HCT116 (cell line): ENCODE measurements at regions not wholly inside any gene's neighbourhood (a gene's known extent, or its start where the extent isn't known, plus 50 kb on each side); places are given as distances from the start of the nearest gene placed in this dataset.

Experiments
- ATAC-seq: fragments of 200-7000 bp; cut with Tn5 transposase; 2 replicates; pipeline ENCODE4 v1.9.1; 2020; ENCODE audit warnings: mild to moderate bottlenecking, moderate library complexity
- BruUV-seq: library from RNA; stranded (reverse); fragments of 400-500 nt; replicated peaks from 2 replicates; lab custom pipeline; 2021; lab: Mats Ljungman, UMichigan
- CTCF ChIA-PET: fragments of 300-600 bp; sonication (Branson Sonifier 250); formaldehyde crosslinking; loops from one replicate; lab custom pipeline; 2021; ENCODE audit warnings: antibody characterized with exemption; lab: Charles Lee
- POLR2A ChIA-PET: fragments of 300-600, 350-600 bp; sonication (Branson Sonifier 250); formaldehyde crosslinking; loops from one replicate; lab custom pipeline; 2021; ENCODE audit warnings: antibody characterized with exemption; lab: Charles Lee
- RAD21 ChIA-PET, 2 experiments: fragments of 300-600 bp; sonication (Branson Sonifier 250); formaldehyde crosslinking; loops; one replicate each; lab custom pipeline; 2023; ENCODE audit warnings: low total read pairs in 2 of 2; ENCODE audit not compliant: uncharacterized antibody in 2 of 2, unreplicated experiment in 2 of 2, low non-redundant PET in 1 of 2; lab: Charles Lee
- DNase-seq: peaks from one replicate; pipeline ENCODE4 v3.0.0-alpha.2; 2010; ENCODE audit warnings: low read depth, low spot score
- H2AFZ ChIP-seq: fragments of 200-600 bp; shearing (Covaris generic), sonication (generic); 2 replicates; pipeline ENCODE4 v1.6.1; 2017; ENCODE audit warnings: low read depth, mixed run types, mixed read lengths, antibody characterized with exemption, low read length; ENCODE audit not compliant: poor library complexity, severe bottlenecking
- H3K27ac ChIP-seq: 2 replicates; pipeline ENCODE4 v1.5.1; 2012; ENCODE audit warnings: low read depth, low read length
- H3K27me3 ChIP-seq: fragments of 200-600 bp; sonication (generic); 2 replicates; pipeline ENCODE4 v1.6.1; 2016; ENCODE audit warnings: mixed run types, low read length, mixed read lengths; ENCODE audit not compliant: insufficient read depth
- H3K36me3 ChIP-seq, 2 experiments: fragments of 200-500 bp in 1 of 2; fragments of 200-600 bp in 1 of 2; sonication (Bioruptor generic) in 1 of 2; sonication (generic) in 1 of 2; 2 replicates each; pipeline versions ENCODE4 v1.5.1 to v1.6.1; 2014 to 2016; ENCODE audit warnings: low read length in 2 of 2, inconsistent platforms in 1 of 2, mixed read lengths in 1 of 2, mixed run types in 1 of 2; ENCODE audit not compliant: insufficient read depth in 2 of 2, control insufficient read depth in 1 of 2
- H3K4me1 ChIP-seq, 2 experiments: fragments of 200-600 bp in 1 of 2; sonication (generic) in 1 of 2; 2 replicates each; pipeline versions ENCODE4 v1.5.1 to v1.6.1; 2012 to 2017; ENCODE audit warnings: low read length in 2 of 2, inconsistent platforms in 1 of 2, mild to moderate bottlenecking in 1 of 2, mixed read lengths in 1 of 2, mixed run types in 1 of 2, moderate library complexity in 1 of 2; ENCODE audit not compliant: insufficient read depth in 2 of 2, control insufficient read depth in 1 of 2
- H3K4me2 ChIP-seq: fragments of 200-600 bp; sonication (generic); 2 replicates; pipeline ENCODE4 v1.6.1; 2017; ENCODE audit warnings: mixed run types, low read length, mixed read lengths
- H3K4me3 ChIP-seq, 2 experiments: fragments of 200-600 bp in 1 of 2; sonication (generic) in 1 of 2; replicated peaks in 1 of 2; 2 replicates each; pipeline ENCODE4 v1.5.1; 2011 to 2016; ENCODE audit warnings: low read length in 2 of 2, control low read depth in 1 of 2, low read depth in 1 of 2, mild to moderate bottlenecking in 1 of 2, mixed read lengths in 1 of 2, mixed run types in 1 of 2
- H3K79me2 ChIP-seq: fragments of 200-600 bp; sonication (generic); 2 replicates; pipeline ENCODE4 v1.6.1; 2017; ENCODE audit warnings: mild to moderate bottlenecking, mixed run types, low read length, moderate library complexity, mixed read lengths; ENCODE audit not compliant: insufficient read depth
- H3K9ac ChIP-seq: fragments of 200-600 bp; sonication (generic); 2 replicates; pipeline ENCODE4 v1.6.1; 2016; ENCODE audit warnings: low read length, mixed read lengths
- H3K9me2 ChIP-seq: fragments of 200-600 bp; sonication (generic), shearing (Covaris generic); 2 replicates; pipeline ENCODE4 v1.6.1; 2017; ENCODE audit warnings: mixed run types, mild to moderate bottlenecking, moderate library complexity; ENCODE audit not compliant: insufficient read depth
- H3K9me3 ChIP-seq, 2 experiments: fragments of 200-500 bp in 1 of 2; fragments of 200-600 bp in 1 of 2; sonication (Bioruptor generic) in 1 of 2; sonication (generic) in 1 of 2; 2 replicates each; pipeline ENCODE4 v1.6.1; 2014 to 2017; ENCODE audit warnings: low read length in 2 of 2, mixed read lengths in 2 of 2, inconsistent platforms in 1 of 2, low read depth in 1 of 2, mild to moderate bottlenecking in 1 of 2, mixed run types in 1 of 2, moderate library complexity in 1 of 2; ENCODE audit not compliant: control insufficient read depth in 1 of 2, insufficient read depth in 1 of 2
- H4K20me1 ChIP-seq: fragments of 200-600 bp; sonication (generic), shearing (Covaris generic); 2 replicates; pipeline ENCODE4 v1.6.1; 2017; ENCODE audit warnings: mixed run types, mild to moderate bottlenecking, moderate library complexity; ENCODE audit not compliant: insufficient read depth
- ATF3 ChIP-seq: IDR thresholded peaks from 2 replicates; pipeline ENCODE4 v1.6.1; 2012
- CBX3 ChIP-seq: IDR thresholded peaks from 2 replicates; pipeline ENCODE4 v1.6.1; 2012; ENCODE audit warnings: low read depth
- CEBPB ChIP-seq: IDR thresholded peaks from 2 replicates; pipeline ENCODE4 v1.6.1; 2012; ENCODE audit warnings: low read depth
- CTCF ChIP-seq, 3 experiments: fragments of 200-600 bp in 1 of 3; sonication (generic) in 1 of 3; IDR thresholded peaks in 2 of 3; conservative IDR thresholded peaks in 1 of 3; 2 replicates each; pipeline ENCODE4 v1.5.1; 2012 to 2017; ENCODE audit warnings: low read depth in 2 of 3, low read length in 2 of 3, antibody characterized with exemption in 1 of 3, borderline replicate concordance in 1 of 3, control low read depth in 1 of 3, mild to moderate bottlenecking in 1 of 3, mixed read lengths in 1 of 3, mixed run types in 1 of 3, moderate library complexity in 1 of 3; ENCODE audit not compliant: insufficient read depth in 1 of 3
- EGR1 ChIP-seq: IDR thresholded peaks from 2 replicates; pipeline ENCODE4 v1.6.1; 2012; ENCODE audit warnings: low read depth
- EZH2 ChIP-seq: fragments of 200-600 bp; sonication (generic); IDR thresholded peaks from 2 replicates; pipeline ENCODE4 v1.6.1; 2017; ENCODE audit warnings: antibody characterized with exemption, mixed run types
- EZH2phosphoT487 ChIP-seq: fragments of 200-600 bp; IDR thresholded peaks from 2 replicates; pipeline ENCODE4 v1.6.1; 2018; ENCODE audit warnings: antibody characterized with exemption, borderline replicate concordance
- MAX ChIP-seq: IDR thresholded peaks from 2 replicates; pipeline ENCODE4 v1.6.1; 2012
- RAD21 ChIP-seq: IDR thresholded peaks from 2 replicates; pipeline ENCODE4 v1.6.1; 2012; ENCODE audit warnings: low read depth, mild to moderate bottlenecking
- SP1 ChIP-seq: IDR thresholded peaks from 2 replicates; pipeline ENCODE4 v1.6.1; 2012; ENCODE audit warnings: low read depth
- TCF7L2 ChIP-seq: IDR thresholded peaks from 2 replicates; pipeline ENCODE4 v1.7.0; 2011; ENCODE audit warnings: borderline replicate concordance, inconsistent platforms; ENCODE audit not compliant: insufficient read depth, insufficient read length; ENCODE audit errors: extremely low read depth
- ZBTB33 ChIP-seq: IDR thresholded peaks from 2 replicates; pipeline ENCODE4 v1.6.1; 2011; ENCODE audit warnings: mild to moderate bottlenecking, low read length, moderate library complexity; ENCODE audit not compliant: insufficient replicate concordance; ENCODE audit errors: extremely low read depth
- ZFX ChIP-seq: fragments of 450-650 bp; IDR thresholded peaks from 2 replicates; pipeline ENCODE4 v1.6.1; 2017
- ZNF274 ChIP-seq: fragments of 200-500 bp; sonication (Bioruptor generic); IDR thresholded peaks from 2 replicates; pipeline ENCODE4 v1.6.1; 2014; ENCODE audit warnings: mild to moderate bottlenecking, low read depth, low read length, inconsistent platforms
- intact Hi-C: fragments of 100-400 bp; cut with micrococcal nuclease; formaldehyde crosslinking; loops from 2 replicates; pipeline ENCODE4 v1.10.0; 2022

- TF ChIP-seq ZBTB33 (no peak), TCF7L2 (no peak), CTCF (IDR thresholded peaks at IDR 0.05 in 2 of 3, conservative IDR thresholded peaks at IDR 0.05 in 1 of 3; ENCODE audit: borderline replicate concordance in 1 of 3, insufficient read depth in 1 of 3, low read depth in 2 of 3, low read length in 2 of 3) (no peak), ATF3 (no peak), EGR1 (no peak), CEBPB (no peak)
These were observed 85.3 kb upstream of the FXR1 start (continued) for GRCh38 chr3:180827171-180827570.

GRCh38 chr3:180828001-180828720, 84.3 kb upstream of the FXR1 start:
- H3K27me3 ChIP-seq: peaks cover 3% of the 10 kb centered on the region
- ATAC-seq: no peak
- H3K79me2 ChIP-seq: no peaks in the 10 kb centered on the region
- ChIA-PET POLR2A (no interaction called here), CTCF (no interaction called here), RAD21 (no interaction called here)
- TF ChIP-seq CBX3 (no peak), ZNF274 (no peak), EGR1 (no peak), EZH2 (no peak), EZH2phosphoT487 (no peak), MAX (no peak), SP1 (no peak), ZFX (no peak), RAD21 (no peak)
- no peak overlapping the region for H2AFZ ChIP-seq
- DNase-seq: no peak
- H4K20me1 ChIP-seq: no peaks in the 10 kb centered on the region; the same call in 1 of the 2 replicates
- H3K4me1 ChIP-seq: no peaks in the 10 kb centered on the region
- H3K27ac ChIP-seq: no peak overlapping the region
- no peaks in the 10 kb centered on the region for H3K9me2 ChIP-seq
- H3K4me2 ChIP-seq: no peak overlapping the region
- H3K4me3 ChIP-seq: no peak overlapping the region
- no TSS peak for BruUV-seq
- H3K9ac ChIP-seq: no peak overlapping the region
- intact Hi-C loops: no loop called here
- no peaks in the 10 kb centered on the region for H3K36me3 ChIP-seq
- no peaks in the 10 kb centered on the region for H3K9me3 ChIP-seq
